ENCODE measurements at regions not wholly inside any gene's neighbourhood (a gene's known extent, or its start where the extent isn't known, plus 50 kb on each side); places are given as distances from the start of the nearest gene placed in this dataset.

DNA sequence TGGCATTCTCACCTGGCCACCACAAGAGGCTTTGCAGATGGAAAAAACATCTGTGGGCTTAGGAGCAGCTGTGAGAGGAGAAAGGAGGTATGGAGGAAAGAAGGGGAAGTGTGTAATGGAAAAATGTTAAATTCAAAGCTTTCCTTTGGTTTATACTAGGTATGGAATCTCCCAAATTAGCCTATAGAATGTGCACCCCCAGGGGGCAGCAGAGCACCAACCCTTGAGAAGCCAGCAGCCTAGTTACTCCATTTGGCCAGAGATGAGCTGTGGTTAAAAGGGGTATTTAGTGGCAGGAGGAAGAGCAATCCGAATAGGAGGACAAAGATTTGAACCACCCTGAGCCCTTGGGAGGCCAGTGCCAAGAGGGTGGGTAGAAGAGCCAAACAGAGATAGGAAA is 97.5 kb upstream of the CTTNBP2NL start:
- Histone ChIP-seq H3K27ac (ENCODE audit: low read depth, low read length) (no peak overlapping the region), H3K36me3 (ENCODE audit: control insufficient read depth in 3 of 3, insufficient read depth in 3 of 3, low read length in 3 of 3) (no peaks in the 10 kb centered on the region), H3K4me3 (ENCODE audit: low read length in 3 of 3) (no peak overlapping the region), H3K4me1 (ENCODE audit: control insufficient read depth in 3 of 3, insufficient read depth in 3 of 3, low read length in 3 of 3) (no peaks in the 10 kb centered on the region), H3K27me3 (ENCODE audit: control insufficient read depth in 3 of 3, insufficient read depth in 3 of 3, low read length in 3 of 3) (no peaks in the 10 kb centered on the region), H3K9me3 (ENCODE audit: control insufficient read depth in 3 of 3, low read length in 3 of 3) (peaks cover 0 to 6% (median 0%) of the 10 kb centered on the region in 3 donors), H3K9ac (ENCODE audit: low read depth in 1 of 3, low read length in 3 of 3) (no peak overlapping the region)

DNA sequence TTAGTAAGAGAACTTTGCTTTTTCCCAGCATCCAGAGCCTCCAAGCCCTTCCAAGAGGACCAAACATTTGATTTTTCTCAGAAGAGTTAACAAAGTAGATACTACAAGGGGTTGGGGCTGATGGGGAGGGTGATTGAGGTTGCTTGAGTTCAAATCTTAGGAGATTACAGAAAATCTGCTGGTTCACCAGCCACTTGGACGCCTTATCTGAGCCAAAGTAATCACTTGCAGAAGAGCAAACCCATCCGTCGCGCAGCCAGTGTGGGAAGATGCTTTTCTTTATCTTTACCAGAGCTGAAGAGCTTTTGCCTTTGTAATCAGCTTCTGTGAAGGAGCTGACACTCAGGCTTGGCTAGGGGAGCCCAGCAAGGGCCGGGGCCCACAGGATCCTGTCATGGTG is 91.9 kb upstream of the CTTNBP2NL start:
- H3K36me3 ChIP-seq (ENCODE audit: control insufficient read depth in 3 of 3, insufficient read depth in 3 of 3, low read length in 3 of 3), result no peaks in the 10 kb centered on the region
- no peaks in the 10 kb centered on the region for H3K4me1 ChIP-seq (ENCODE audit: control insufficient read depth in 3 of 3, insufficient read depth in 3 of 3, low read length in 3 of 3)
- no peak overlapping the region for H3K9ac ChIP-seq (ENCODE audit: low read depth in 1 of 3, low read length in 3 of 3)
- no peaks in the 10 kb centered on the region for H3K9me3 ChIP-seq (ENCODE audit: control insufficient read depth in 3 of 3, low read length in 3 of 3)
- no peak overlapping the region for H3K27ac ChIP-seq (ENCODE audit: low read depth, low read length)
- no peaks in the 10 kb centered on the region for H3K27me3 ChIP-seq (ENCODE audit: control insufficient read depth in 3 of 3, insufficient read depth in 3 of 3, low read length in 3 of 3)
- no peak overlapping the region for H3K4me3 ChIP-seq (ENCODE audit: low read length in 3 of 3)

DNA sequence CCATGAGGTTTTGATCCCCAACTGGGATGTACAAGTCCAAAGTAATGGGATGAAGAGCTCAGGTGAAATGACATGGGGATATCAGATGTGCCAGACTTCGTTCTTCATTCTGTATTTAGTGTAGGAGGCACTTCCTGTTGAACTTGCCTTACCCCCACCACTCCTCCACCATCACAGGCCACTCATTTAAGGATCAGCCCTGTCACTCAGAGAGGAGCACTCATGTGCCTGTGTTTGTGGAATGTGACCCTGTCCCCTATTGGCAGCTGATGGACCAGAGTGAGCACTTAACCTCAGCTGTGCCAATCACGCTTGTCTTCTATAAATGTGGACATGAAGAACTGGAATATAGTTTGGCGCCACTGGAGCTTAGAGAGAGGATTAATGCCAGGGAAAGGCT is 91.4 kb upstream of the CTTNBP2NL start:
- Histone ChIP-seq H3K4me3 (ENCODE audit: low read length in 3 of 3) (no peak overlapping the region), H3K36me3 (ENCODE audit: control insufficient read depth in 3 of 3, insufficient read depth in 3 of 3, low read length in 3 of 3) (no peaks in the 10 kb centered on the region), H3K27me3 (ENCODE audit: control insufficient read depth in 3 of 3, insufficient read depth in 3 of 3, low read length in 3 of 3) (peaks cover 0 to 2% (median 0%) of the 10 kb centered on the region in 3 donors), H3K27ac (ENCODE audit: low read depth, low read length) (no peak overlapping the region), H3K9ac (ENCODE audit: low read depth in 1 of 3, low read length in 3 of 3) (no peak overlapping the region), H3K9me3 (ENCODE audit: control insufficient read depth in 3 of 3, low read length in 3 of 3) (no peaks in the 10 kb centered on the region), H3K4me1 (ENCODE audit: control insufficient read depth in 3 of 3, insufficient read depth in 3 of 3, low read length in 3 of 3) (no peaks in the 10 kb centered on the region)

DNA sequence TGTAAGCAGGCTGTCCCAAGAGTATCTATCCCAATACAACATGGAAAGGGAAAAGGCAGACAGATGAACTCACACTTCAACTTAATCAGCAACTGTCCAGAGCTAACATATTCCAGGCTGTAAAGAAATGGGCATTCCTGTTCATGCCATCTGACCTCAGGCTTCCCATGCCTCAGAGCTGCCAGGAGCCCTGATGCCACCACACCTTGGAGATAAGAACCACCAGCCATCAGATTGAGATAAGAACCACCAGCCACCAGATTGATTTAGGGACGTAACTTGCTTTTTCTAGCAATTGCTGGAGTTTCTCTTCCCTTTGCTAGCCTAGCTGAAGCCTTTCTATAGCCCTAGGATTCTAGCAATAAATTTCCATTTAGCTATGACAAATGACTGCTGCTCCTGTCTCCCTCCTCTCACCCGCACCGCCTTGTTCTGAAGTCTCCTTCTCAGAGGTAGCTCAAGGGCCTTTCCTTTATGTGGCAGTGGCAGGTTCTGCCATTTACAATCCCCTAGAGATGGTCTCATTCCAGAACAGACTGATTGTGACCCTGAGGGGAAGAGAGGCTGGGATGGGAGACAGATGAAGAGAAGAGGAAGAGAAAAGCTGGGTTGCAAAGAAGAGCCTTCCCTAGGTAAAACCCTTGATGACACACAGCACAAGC is 88.0 kb upstream of the CTTNBP2NL start:
- H3K9me3 ChIP-seq (ENCODE audit: control insufficient read depth in 3 of 3, low read length in 3 of 3), result no peaks in the 10 kb centered on the region
- peaks cover 0 to 8% (median 0%) of the 10 kb centered on the region in 3 donors for H3K27me3 ChIP-seq (ENCODE audit: control insufficient read depth in 3 of 3, insufficient read depth in 3 of 3, low read length in 3 of 3)
- H3K36me3 ChIP-seq (ENCODE audit: control insufficient read depth in 3 of 3, insufficient read depth in 3 of 3, low read length in 3 of 3), result no peaks in the 10 kb centered on the region
- H3K27ac ChIP-seq (ENCODE audit: low read depth, low read length), result no peak overlapping the region
- no peak overlapping the region for H3K4me3 ChIP-seq (ENCODE audit: low read length in 3 of 3)
- no peak overlapping the region for H3K9ac ChIP-seq (ENCODE audit: low read depth in 1 of 3, low read length in 3 of 3)
- no peaks in the 10 kb centered on the region for H3K4me1 ChIP-seq (ENCODE audit: control insufficient read depth in 3 of 3, insufficient read depth in 3 of 3, low read length in 3 of 3)

DNA sequence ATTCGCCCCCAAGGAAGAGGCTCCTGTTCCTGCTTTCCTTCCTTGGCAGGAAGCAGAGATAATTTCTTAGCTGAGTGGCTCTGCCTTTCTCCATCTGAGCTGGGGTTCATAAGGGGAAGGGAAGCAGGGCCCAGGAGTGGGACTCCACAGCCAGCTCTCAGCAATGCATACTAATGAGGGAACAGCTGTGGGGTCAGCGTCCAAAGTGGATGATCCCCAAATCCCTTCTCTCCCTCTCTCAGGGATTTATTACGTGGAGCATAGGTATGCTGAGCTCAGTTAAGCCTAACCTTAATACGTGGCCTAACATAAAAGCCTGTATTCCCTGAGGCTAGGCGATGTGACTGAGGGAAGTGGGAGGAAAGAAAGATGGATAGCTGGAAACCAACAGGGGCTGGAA is 87.3 kb upstream of the CTTNBP2NL start:
- H3K4me1 ChIP-seq (ENCODE audit: control insufficient read depth in 3 of 3, insufficient read depth in 3 of 3, low read length in 3 of 3), result no peaks in the 10 kb centered on the region
- H3K36me3 ChIP-seq (ENCODE audit: control insufficient read depth in 3 of 3, insufficient read depth in 3 of 3, low read length in 3 of 3), result no peaks in the 10 kb centered on the region
- peaks cover 0 to 8% (median 0%) of the 10 kb centered on the region in 3 donors for H3K27me3 ChIP-seq (ENCODE audit: control insufficient read depth in 3 of 3, insufficient read depth in 3 of 3, low read length in 3 of 3)
- H3K9me3 ChIP-seq (ENCODE audit: control insufficient read depth in 3 of 3, low read length in 3 of 3), result no peaks in the 10 kb centered on the region
- no peak overlapping the region for H3K27ac ChIP-seq (ENCODE audit: low read depth, low read length)
- no peak overlapping the region for H3K4me3 ChIP-seq (ENCODE audit: low read length in 3 of 3)
- no peak overlapping the region for H3K9ac ChIP-seq (ENCODE audit: low read depth in 1 of 3, low read length in 3 of 3)

DNA sequence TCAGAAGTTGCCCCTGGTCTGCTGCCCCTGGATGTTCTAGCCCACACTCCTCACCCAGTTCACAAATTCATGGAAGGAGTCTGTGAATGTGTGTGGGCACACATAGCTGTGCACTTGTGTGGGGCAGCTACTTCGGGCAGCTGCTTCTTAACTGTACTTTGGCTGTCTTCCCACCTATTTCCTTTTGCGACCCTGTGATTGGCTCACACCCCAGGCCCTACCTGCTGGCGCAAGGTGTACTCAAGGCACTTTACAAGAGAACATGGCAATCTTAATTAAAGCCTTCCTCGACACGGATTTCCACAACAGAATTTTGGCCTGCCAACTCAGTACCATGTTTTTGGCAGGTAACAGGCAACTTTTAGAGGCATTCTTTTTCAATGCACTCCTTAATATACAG is 86.5 kb upstream of the CTTNBP2NL start:
- Histone ChIP-seq H3K4me1 (ENCODE audit: control insufficient read depth in 3 of 3, insufficient read depth in 3 of 3, low read length in 3 of 3) (no peaks in the 10 kb centered on the region), H3K27me3 (ENCODE audit: control insufficient read depth in 3 of 3, insufficient read depth in 3 of 3, low read length in 3 of 3) (peaks cover 0 to 11% (median 0%) of the 10 kb centered on the region in 3 donors), H3K9ac (ENCODE audit: low read depth in 1 of 3, low read length in 3 of 3) (no peak overlapping the region), H3K9me3 (ENCODE audit: control insufficient read depth in 3 of 3, low read length in 3 of 3) (no peaks in the 10 kb centered on the region), H3K27ac (ENCODE audit: low read depth, low read length) (no peak overlapping the region), H3K4me3 (ENCODE audit: low read length in 3 of 3) (no peak overlapping the region), H3K36me3 (ENCODE audit: control insufficient read depth in 3 of 3, insufficient read depth in 3 of 3, low read length in 3 of 3) (no peaks in the 10 kb centered on the region)

DNA sequence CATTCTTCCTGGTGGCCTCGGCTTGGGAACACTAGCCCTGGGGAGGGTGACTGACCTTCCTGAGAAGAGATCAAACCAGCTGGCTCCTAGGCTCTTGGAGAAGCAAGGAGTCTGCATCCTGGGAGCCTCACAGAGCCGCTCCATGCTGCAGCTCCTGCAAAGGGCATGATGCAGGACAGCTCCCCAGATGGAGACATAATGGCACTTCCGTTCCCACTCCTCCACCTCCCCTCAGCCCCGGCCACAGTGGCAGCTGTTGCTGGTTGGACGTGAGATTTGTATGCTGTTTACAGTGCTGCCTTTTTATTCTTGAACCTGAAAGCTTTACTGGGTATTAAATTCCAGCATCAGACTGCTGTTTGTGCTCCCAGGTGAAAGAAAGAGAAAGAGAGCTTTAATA is 83.7 kb upstream of the CTTNBP2NL start:
- Histone ChIP-seq H3K4me3 (ENCODE audit: low read length in 3 of 3) (no peak overlapping the region), H3K9ac (ENCODE audit: low read depth in 1 of 3, low read length in 3 of 3) (no peak overlapping the region), H3K4me1 (ENCODE audit: control insufficient read depth in 3 of 3, insufficient read depth in 3 of 3, low read length in 3 of 3) (peaks cover 0 to 2% (median 0%) of the 10 kb centered on the region in 3 donors), H3K36me3 (ENCODE audit: control insufficient read depth in 3 of 3, insufficient read depth in 3 of 3, low read length in 3 of 3) (no peaks in the 10 kb centered on the region), H3K27me3 (ENCODE audit: control insufficient read depth in 3 of 3, insufficient read depth in 3 of 3, low read length in 3 of 3) (peaks cover 0 to 11% (median 0%) of the 10 kb centered on the region in 3 donors), H3K27ac (ENCODE audit: low read depth, low read length) (no peak overlapping the region), H3K9me3 (ENCODE audit: control insufficient read depth in 3 of 3, low read length in 3 of 3) (no peaks in the 10 kb centered on the region)

DNA sequence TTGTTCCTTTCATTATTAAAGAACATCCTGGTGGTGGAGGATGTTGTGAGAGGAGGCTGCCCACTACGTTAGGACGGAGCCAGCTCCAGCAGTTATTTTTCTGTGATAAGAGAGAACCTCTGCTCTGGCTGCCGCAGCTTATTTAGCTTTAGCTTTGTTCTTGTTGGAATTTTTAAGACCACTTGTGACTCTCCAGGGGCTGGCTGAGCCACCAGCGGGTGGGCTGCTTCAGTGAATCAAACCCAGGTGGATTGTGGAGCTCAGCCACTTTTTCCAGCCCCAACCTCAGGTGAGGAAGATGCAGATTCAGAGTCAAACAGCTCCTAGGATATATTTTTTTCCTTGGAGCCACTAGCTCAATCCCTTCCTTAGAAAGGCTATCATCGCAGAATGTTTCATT is 83.1 kb upstream of the CTTNBP2NL start:
- H3K27ac ChIP-seq (ENCODE audit: low read depth, low read length), result no peak overlapping the region
- H3K9me3 ChIP-seq (ENCODE audit: control insufficient read depth in 3 of 3, low read length in 3 of 3), result no peaks in the 10 kb centered on the region
- H3K4me1 ChIP-seq (ENCODE audit: control insufficient read depth in 3 of 3, insufficient read depth in 3 of 3, low read length in 3 of 3), result peaks cover 0 to 2% (median 0%) of the 10 kb centered on the region in 3 donors
- no peak overlapping the region for H3K4me3 ChIP-seq (ENCODE audit: low read length in 3 of 3)
- H3K27me3 ChIP-seq (ENCODE audit: control insufficient read depth in 3 of 3, insufficient read depth in 3 of 3, low read length in 3 of 3), result peaks cover 0 to 11% (median 0%) of the 10 kb centered on the region in 3 donors
- no peak overlapping the region for H3K9ac ChIP-seq (ENCODE audit: low read depth in 1 of 3, low read length in 3 of 3)
- H3K36me3 ChIP-seq (ENCODE audit: control insufficient read depth in 3 of 3, insufficient read depth in 3 of 3, low read length in 3 of 3), result no peaks in the 10 kb centered on the region

DNA sequence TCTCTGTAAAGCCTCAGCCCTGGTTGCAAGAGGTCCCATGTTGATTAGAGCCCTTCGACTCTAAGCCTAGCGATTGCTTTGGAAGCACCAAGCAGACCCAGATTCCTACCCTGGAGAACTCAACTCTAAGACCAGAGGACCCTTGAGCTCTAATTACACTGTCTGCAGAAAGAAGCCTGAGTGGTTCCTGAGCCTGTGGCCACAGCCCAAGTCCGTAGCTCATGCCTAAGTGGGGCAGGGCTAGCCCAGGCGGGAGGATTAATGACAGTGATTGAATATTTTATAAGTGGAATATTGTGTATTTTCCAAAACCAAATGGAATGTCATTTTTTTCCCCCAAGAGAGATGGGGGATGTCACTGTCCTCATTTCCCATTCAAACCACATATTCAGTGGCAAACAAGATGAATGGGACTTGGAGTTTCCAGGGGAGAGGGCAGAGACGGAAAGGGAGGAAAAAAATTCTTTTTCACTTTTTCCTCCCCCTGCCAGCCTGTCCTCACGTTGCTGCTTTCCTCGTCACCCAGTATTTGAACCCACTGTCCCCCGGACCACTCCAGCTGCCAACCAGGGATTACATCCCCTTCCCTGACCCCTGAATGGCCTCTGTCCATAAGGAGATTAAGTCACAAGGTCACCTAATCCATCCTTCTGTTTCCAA is 79.6 kb upstream of the CTTNBP2NL start:
- H3K36me3 ChIP-seq (ENCODE audit: control insufficient read depth in 3 of 3, insufficient read depth in 3 of 3, low read length in 3 of 3), result no peaks in the 10 kb centered on the region
- H3K9ac ChIP-seq (ENCODE audit: low read depth in 1 of 3, low read length in 3 of 3), result no peak overlapping the region
- peaks cover 0 to 2% (median 0%) of the 10 kb centered on the region in 3 donors for H3K4me1 ChIP-seq (ENCODE audit: control insufficient read depth in 3 of 3, insufficient read depth in 3 of 3, low read length in 3 of 3)
- H3K27me3 ChIP-seq (ENCODE audit: control insufficient read depth in 3 of 3, insufficient read depth in 3 of 3, low read length in 3 of 3), result peaks cover 0 to 7% (median 0%) of the 10 kb centered on the region in 3 donors
- H3K4me3 ChIP-seq (ENCODE audit: low read length in 3 of 3), result no peak overlapping the region
- no peak overlapping the region for H3K27ac ChIP-seq (ENCODE audit: low read depth, low read length)
- no peaks in the 10 kb centered on the region for H3K9me3 ChIP-seq (ENCODE audit: control insufficient read depth in 3 of 3, low read length in 3 of 3)

DNA sequence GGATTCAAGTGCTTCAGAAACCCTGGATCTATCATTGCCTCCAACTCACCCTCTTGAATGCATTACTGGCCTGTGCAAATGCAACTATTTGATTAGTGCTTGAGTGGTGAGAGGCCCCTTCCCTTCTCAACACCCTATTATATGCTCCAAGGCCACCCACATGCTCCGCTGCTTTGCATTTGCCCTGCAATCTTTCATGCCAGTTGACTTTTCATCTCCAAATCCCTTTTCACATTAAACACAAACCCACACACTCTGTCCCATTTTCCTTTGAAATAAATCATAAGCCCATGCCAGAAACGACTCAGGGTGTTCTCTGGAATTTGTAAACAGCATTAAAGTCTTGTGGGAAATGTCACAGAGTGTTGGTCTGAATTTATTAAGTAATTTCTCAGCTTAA is 78.9 kb upstream of the CTTNBP2NL start:
- Histone ChIP-seq H3K36me3 (ENCODE audit: control insufficient read depth in 3 of 3, insufficient read depth in 3 of 3, low read length in 3 of 3) (no peaks in the 10 kb centered on the region), H3K27ac (ENCODE audit: low read depth, low read length) (no peak overlapping the region)

More for the DNA sequence above, 78.9 kb upstream of the CTTNBP2NL start:
- H3K27me3 ChIP-seq (ENCODE audit: control insufficient read depth in 3 of 3, insufficient read depth in 3 of 3, low read length in 3 of 3), result peaks cover 0 to 6% (median 0%) of the 10 kb centered on the region in 3 donors
- H3K4me1 ChIP-seq (ENCODE audit: control insufficient read depth in 3 of 3, insufficient read depth in 3 of 3, low read length in 3 of 3), result peaks cover 0 to 2% (median 0%) of the 10 kb centered on the region in 3 donors
- no peak overlapping the region for H3K4me3 ChIP-seq (ENCODE audit: low read length in 3 of 3)
- H3K9ac ChIP-seq (ENCODE audit: low read depth in 1 of 3, low read length in 3 of 3), result no peak overlapping the region
- H3K9me3 ChIP-seq (ENCODE audit: control insufficient read depth in 3 of 3, low read length in 3 of 3), result no peaks in the 10 kb centered on the region

All from skeletal muscle tissue (tissue), 3 donors.